Upper lobe of left lung (tissue), 4 donors: ENCODE measurements at regions not wholly inside any gene's neighbourhood (a gene's known extent, or its start where the extent isn't known, plus 50 kb on each side); places are given as distances from the start of the nearest gene placed in this dataset.
"Not testable (repeated sequence)": the region's sequence is repeated elsewhere in the genome, so short reads cannot be mapped to it uniquely, and the experiment has no call there.

ENCODE experiments used
- POLR2A ChIP-seq, 4 donors: fragments of 450-650 bp; IDR thresholded peaks; one replicate each; pipeline ENCODE4 v1.5.1; 2016 to 2017; ENCODE audit warnings: antibody characterized with exemption in 4 of 4, mild to moderate bottlenecking in 2 of 4
- TF ChIP-seq, protein P1 (sequence below), 6 experiments: fragments of 450-650 bp in 4 of 6; fragments of 200-600 bp in 2 of 6; sonication (generic) in 2 of 6; IDR thresholded peaks; one replicate each; pipeline ENCODE4 v1.5.1; 2016 to 2019; ENCODE audit warnings: antibody characterized with exemption in 6 of 6

DNA sequence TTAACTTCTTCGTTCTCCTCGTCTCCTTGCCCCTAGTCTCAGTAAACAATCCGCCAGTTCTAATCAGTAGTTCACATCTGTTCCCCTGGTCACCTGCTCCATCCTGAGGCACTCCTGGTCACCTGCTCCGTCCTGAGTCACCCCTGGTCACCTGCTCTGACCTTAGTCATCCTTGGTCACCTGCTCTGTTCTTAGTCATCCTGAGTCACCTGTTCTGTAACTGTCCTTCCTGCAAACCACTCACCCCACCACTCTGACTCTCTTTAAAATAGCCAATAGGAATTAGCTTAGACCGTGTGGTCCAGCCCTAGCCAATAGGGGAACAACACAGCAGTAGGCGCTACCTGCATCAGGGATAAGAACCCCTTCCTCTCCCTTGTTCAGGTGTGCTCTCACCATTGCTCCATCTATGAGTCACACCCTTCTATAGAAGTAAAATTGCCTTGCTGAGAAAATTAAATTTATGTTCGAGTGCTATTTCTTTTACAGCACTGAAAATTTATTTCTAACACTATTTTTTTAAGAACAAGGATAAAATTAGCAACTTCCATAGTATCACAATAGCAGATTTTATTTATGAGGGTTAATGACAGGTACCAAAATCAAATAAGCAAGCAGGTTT lies 237.6 kb upstream of the DIO3 start:
- TF ChIP-seq, protein P1, sequence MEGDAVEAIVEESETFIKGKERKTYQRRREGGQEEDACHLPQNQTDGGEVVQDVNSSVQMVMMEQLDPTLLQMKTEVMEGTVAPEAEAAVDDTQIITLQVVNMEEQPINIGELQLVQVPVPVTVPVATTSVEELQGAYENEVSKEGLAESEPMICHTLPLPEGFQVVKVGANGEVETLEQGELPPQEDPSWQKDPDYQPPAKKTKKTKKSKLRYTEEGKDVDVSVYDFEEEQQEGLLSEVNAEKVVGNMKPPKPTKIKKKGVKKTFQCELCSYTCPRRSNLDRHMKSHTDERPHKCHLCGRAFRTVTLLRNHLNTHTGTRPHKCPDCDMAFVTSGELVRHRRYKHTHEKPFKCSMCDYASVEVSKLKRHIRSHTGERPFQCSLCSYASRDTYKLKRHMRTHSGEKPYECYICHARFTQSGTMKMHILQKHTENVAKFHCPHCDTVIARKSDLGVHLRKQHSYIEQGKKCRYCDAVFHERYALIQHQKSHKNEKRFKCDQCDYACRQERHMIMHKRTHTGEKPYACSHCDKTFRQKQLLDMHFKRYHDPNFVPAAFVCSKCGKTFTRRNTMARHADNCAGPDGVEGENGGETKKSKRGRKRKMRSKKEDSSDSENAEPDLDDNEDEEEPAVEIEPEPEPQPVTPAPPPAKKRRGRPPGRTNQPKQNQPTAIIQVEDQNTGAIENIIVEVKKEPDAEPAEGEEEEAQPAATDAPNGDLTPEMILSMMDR (IDR thresholded peaks at IDR 0.05), result not testable (repeated sequence)
- TF ChIP-seq POLR2A (IDR thresholded peaks at IDR 0.05), result not testable (repeated sequence)
